ENCODE measurements at regions not wholly inside any gene's neighbourhood (a gene's known extent, or its start where the extent isn't known, plus 50 kb on each side); places are given as distances from the start of the nearest gene placed in this dataset.

DNA sequence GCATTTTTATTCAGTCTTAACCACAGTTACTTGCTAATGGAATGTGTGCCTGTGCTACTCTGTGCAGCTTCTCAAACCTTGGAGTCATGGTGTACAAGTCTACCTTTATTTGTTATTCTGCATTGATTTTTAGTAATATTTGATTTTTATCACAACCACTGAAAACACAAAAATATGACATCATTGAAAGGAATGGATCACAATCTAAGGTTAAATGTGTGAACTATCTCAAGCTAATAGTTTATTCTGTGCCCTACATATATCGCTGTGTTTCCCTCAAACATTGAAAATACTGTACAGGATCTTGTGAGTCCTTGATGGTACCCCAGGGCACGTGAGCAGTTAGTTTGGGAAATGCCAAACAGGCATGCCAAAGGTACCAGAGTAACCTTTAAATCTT is 573.4 kb downstream of the FRK start:
- ATAC-seq (no peak), DNase-seq (ENCODE audit: low read depth, low spot score) (no peak), FAIRE-seq (no peak)
- ChIA-PET RAD21 (ENCODE audit: unreplicated experiment) (no interaction called here), CTCF (no interaction called here), POLR2A (no interaction called here), SMC1A (ENCODE audit: uncharacterized antibody, unreplicated experiment) (no interaction called here)
- no peak overlapping the region for H3K4me2 ChIP-seq (ENCODE audit: control insufficient read depth, insufficient read depth)
- H3K27ac ChIP-seq (ENCODE audit: control insufficient read depth, insufficient read depth) = no peak overlapping the region
- WGBS (ENCODE audit: insufficient coverage, insufficient replicate concordance, low lambda C conversion rate, missing lambda C conversion rate) = 13% methylated on average over 2 of the region's 2 CpGs
- no peak overlapping the region for H3K4me3 ChIP-seq
- in situ Hi-C loops (cut with MboI) (no loop called here), intact Hi-C loops (cut with micrococcal nuclease; ENCODE audit: unreplicated experiment) (no loop called here)
- H3K36me3 ChIP-seq (ENCODE audit: control insufficient read depth in 2 of 2, insufficient read depth in 2 of 2, low read length in 1 of 2) = no peaks in the 10 kb centered on the region
- TF ChIP-seq POU2F2 (IDR thresholded peaks at IDR 0.05; ENCODE audit: borderline replicate concordance, low read depth, low read length) (no peak), BRCA1 (IDR thresholded peaks at IDR 0.05; ENCODE audit: low read depth, low read length) (no peak), RBBP5 (conservative IDR thresholded peaks at IDR 0.05) (no peak), IKZF2 (IDR thresholded peaks at IDR 0.05) (no peak)
- H3K79me2 ChIP-seq (ENCODE audit: control insufficient read depth, insufficient read depth, low read length) = no peaks in the 10 kb centered on the region
- H3K27me3 ChIP-seq (replicated peaks in 1 of 2; ENCODE audit: control insufficient read depth in 2 of 2, insufficient read depth in 2 of 2, low read length in 1 of 2) = no peaks in the 10 kb centered on the region
- BruUV-seq (replicated peaks) = no TSS peak
- H3K9me3 ChIP-seq (replicated peaks; ENCODE audit: control insufficient read depth, insufficient read depth, low read length) = no peaks in the 10 kb centered on the region
- H3K9ac ChIP-seq (ENCODE audit: control insufficient read depth, insufficient read depth, low read length) = no peak overlapping the region
- no peaks in the 10 kb centered on the region for H3K4me1 ChIP-seq (ENCODE audit: control insufficient read depth, insufficient read depth, low read length)
- no peaks in the 10 kb centered on the region for H4K20me1 ChIP-seq (ENCODE audit: control insufficient read depth, insufficient read depth)
- no peak overlapping the region for H2AFZ ChIP-seq (ENCODE audit: control insufficient read depth, low read depth, low read length)

DNA sequence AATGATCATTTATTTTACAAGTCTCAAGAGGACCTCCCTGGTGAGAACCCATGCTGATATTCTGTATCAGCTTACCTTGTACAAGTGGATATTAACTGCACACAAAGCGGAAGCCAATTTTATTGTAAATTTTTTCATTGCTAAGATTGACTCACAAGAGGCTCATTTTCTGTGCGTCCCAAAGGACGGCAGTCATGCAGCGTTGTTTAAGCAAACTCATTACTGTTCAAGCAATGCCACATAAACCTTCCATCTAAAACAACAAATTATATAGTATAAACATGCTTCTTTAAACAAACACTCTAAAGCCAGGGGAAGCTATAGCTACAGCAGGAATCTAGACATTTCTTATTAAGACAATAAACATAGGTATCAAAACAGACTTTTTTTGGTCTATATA is 575.3 kb downstream of the FRK start:
- no peak for DNase-seq (ENCODE audit: low read depth, low spot score)
- Histone ChIP-seq H3K27ac (ENCODE audit: control insufficient read depth, insufficient read depth) (no peak overlapping the region), H3K4me3 (no peak overlapping the region), H3K4me2 (ENCODE audit: control insufficient read depth, insufficient read depth) (no peak overlapping the region), H2AFZ (ENCODE audit: control insufficient read depth, low read depth, low read length) (no peak overlapping the region), H3K4me1 (ENCODE audit: control insufficient read depth, insufficient read depth, low read length) (no peaks in the 10 kb centered on the region), H3K27me3 (replicated peaks in 1 of 2; ENCODE audit: control insufficient read depth in 2 of 2, insufficient read depth in 2 of 2, low read length in 1 of 2) (no peaks in the 10 kb centered on the region), H3K9ac (ENCODE audit: control insufficient read depth, insufficient read depth, low read length) (no peak overlapping the region), H3K9me3 (replicated peaks; ENCODE audit: control insufficient read depth, insufficient read depth, low read length) (no peaks in the 10 kb centered on the region), H4K20me1 (ENCODE audit: control insufficient read depth, insufficient read depth) (no peaks in the 10 kb centered on the region), H3K36me3 (ENCODE audit: control insufficient read depth in 2 of 2, insufficient read depth in 2 of 2, low read length in 1 of 2) (no peaks in the 10 kb centered on the region), H3K79me2 (ENCODE audit: control insufficient read depth, insufficient read depth, low read length) (no peaks in the 10 kb centered on the region)
- RAD21 ChIA-PET (ENCODE audit: unreplicated experiment) = no interaction called here
- no peak for ATAC-seq
- POLR2A ChIA-PET = no interaction called here
- 44% methylated on average over 4 of the region's 4 CpGs for WGBS (ENCODE audit: insufficient coverage, insufficient replicate concordance, low lambda C conversion rate, missing lambda C conversion rate)
- FAIRE-seq = no peak
- intact Hi-C loops (cut with micrococcal nuclease; ENCODE audit: unreplicated experiment) = no loop called here
- no TSS peak for BruUV-seq (replicated peaks)
- SMC1A ChIA-PET (ENCODE audit: uncharacterized antibody, unreplicated experiment) = interaction anchor here (0.9 to 1.2 kb wide), 2 partner anchors 298 to 301 kb away, joined by 3 read pairs; no protein-coding TSS in a partner anchor
- in situ Hi-C loops (cut with MboI) = no loop called here
- CTCF ChIA-PET = no interaction called here
- no peak for TF ChIP-seq TAF1 (IDR thresholded peaks at IDR 0.05; ENCODE audit: borderline replicate concordance, low read depth, low read length)
- TF ChIP-seq ATF7 (IDR thresholded peaks at IDR 0.05; ENCODE audit: low read depth) = no peak
- no peak for TF ChIP-seq MTA3 (IDR thresholded peaks at IDR 0.05; ENCODE audit: borderline replicate concordance, low read length)
- TF ChIP-seq, protein P1, sequence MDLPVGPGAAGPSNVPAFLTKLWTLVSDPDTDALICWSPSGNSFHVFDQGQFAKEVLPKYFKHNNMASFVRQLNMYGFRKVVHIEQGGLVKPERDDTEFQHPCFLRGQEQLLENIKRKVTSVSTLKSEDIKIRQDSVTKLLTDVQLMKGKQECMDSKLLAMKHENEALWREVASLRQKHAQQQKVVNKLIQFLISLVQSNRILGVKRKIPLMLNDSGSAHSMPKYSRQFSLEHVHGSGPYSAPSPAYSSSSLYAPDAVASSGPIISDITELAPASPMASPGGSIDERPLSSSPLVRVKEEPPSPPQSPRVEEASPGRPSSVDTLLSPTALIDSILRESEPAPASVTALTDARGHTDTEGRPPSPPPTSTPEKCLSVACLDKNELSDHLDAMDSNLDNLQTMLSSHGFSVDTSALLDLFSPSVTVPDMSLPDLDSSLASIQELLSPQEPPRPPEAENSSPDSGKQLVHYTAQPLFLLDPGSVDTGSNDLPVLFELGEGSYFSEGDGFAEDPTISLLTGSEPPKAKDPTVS (IDR thresholded peaks at IDR 0.05; ENCODE audit: low read depth, low read length) = no peak
- no peak for TF ChIP-seq RAD51 (IDR thresholded peaks at IDR 0.05)
- no peak for TF ChIP-seq CBX5 (IDR thresholded peaks at IDR 0.05; ENCODE audit: low read depth)
- TF ChIP-seq, protein P2, sequence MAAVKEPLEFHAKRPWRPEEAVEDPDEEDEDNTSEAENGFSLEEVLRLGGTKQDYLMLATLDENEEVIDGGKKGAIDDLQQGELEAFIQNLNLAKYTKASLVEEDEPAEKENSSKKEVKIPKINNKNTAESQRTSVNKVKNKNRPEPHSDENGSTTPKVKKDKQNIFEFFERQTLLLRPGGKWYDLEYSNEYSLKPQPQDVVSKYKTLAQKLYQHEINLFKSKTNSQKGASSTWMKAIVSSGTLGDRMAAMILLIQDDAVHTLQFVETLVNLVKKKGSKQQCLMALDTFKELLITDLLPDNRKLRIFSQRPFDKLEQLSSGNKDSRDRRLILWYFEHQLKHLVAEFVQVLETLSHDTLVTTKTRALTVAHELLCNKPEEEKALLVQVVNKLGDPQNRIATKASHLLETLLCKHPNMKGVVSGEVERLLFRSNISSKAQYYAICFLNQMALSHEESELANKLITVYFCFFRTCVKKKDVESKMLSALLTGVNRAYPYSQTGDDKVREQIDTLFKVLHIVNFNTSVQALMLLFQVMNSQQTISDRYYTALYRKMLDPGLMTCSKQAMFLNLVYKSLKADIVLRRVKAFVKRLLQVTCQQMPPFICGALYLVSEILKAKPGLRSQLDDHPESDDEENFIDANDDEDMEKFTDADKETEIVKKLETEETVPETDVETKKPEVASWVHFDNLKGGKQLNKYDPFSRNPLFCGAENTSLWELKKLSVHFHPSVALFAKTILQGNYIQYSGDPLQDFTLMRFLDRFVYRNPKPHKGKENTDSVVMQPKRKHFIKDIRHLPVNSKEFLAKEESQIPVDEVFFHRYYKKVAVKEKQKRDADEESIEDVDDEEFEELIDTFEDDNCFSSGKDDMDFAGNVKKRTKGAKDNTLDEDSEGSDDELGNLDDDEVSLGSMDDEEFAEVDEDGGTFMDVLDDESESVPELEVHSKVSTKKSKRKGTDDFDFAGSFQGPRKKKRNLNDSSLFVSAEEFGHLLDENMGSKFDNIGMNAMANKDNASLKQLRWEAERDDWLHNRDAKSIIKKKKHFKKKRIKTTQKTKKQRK (IDR thresholded peaks at IDR 0.05; ENCODE audit: low read depth, low read length) = no peak
- TF ChIP-seq, protein P3, sequence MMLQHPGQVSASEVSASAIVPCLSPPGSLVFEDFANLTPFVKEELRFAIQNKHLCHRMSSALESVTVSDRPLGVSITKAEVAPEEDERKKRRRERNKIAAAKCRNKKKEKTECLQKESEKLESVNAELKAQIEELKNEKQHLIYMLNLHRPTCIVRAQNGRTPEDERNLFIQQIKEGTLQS (IDR thresholded peaks at IDR 0.05; ENCODE audit: borderline replicate concordance, extremely low read depth, low read depth, low read length) = no peak
